Right lobe of liver (tissue), 4 donors: ENCODE measurements at regions not wholly inside any gene's neighbourhood (a gene's known extent, or its start where the extent isn't known, plus 50 kb on each side); places are given as distances from the start of the nearest gene placed in this dataset.
"Not testable (repeated sequence)": the region's sequence is repeated elsewhere in the genome, so short reads cannot be mapped to it uniquely, and the experiment has no call there.

Source experiments
- CTCF ChIP-seq, 4 donors: fragments of 200-600 bp in 3 of 4; fragments of 450-650 bp in 1 of 4; IDR thresholded peaks; one replicate each; pipeline versions ENCODE4 v1.5.1 to v1.8.0; 2016 to 2022; ENCODE audit warnings: antibody characterized with exemption in 4 of 4, mild to moderate bottlenecking in 2 of 4
- POLR2A ChIP-seq: fragments of 450-650 bp; IDR thresholded peaks from one replicate; pipeline ENCODE4 v1.6.1; 2017; ENCODE audit warnings: antibody characterized with exemption, mild to moderate bottlenecking
- donor health status: DM: no; HTN: no; CAD: no.
- donor health status: DM: no; HTN: no; CAD: no.
- donor health status: DM: no; HTN: yes; CAD: no.

DNA sequence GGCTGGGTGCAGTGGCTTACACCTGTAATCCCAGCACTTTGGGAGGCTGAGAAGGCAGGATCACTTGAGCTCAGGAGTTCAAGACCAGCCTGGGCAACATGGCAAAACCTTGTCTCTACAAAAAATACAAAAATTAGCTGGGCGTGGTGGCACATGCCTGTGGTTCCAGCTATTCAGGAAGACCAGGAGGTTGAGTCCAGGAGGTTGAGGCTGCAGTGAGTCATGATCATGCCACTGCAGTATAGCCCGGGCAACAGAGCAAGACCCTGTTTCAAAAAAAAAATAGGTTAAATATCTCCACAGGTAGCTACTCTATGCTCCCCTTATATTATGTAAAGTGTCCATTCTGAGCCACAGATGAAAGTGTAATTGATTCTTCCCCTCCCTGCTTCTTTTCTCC lies 89.3 kb upstream of the MYO3A start:
- TF ChIP-seq POLR2A; CTCF (IDR thresholded peaks at IDR 0.05): not testable (repeated sequence)
